ENCODE measurements at regions not wholly inside any gene's neighbourhood (a gene's known extent, or its start where the extent isn't known, plus 50 kb on each side); places are given as distances from the start of the nearest gene placed in this dataset.
A peak's percentile ranks its signal among the peaks of the same experiment; 100 is the strongest.

DNA sequence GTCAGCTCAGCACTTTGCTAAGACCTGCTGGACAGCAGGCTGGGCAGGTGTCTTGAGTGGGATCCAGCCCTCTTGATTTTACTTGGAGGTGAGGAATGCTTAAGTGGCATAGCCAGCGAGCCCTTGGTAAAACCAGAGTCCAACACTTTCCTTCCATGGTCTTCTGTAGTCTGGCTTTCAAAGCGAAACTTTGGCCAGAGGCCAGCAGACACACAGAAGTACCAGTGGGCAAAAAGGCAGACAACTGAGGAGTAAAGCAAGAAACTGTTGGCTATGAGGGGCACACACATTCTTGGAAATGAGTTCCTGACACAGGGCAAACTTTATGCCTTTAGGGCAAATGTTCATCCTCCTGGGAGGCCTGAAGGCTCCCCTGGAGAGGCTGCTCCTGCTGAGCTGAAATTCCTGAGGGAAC is 281.0 kb upstream of the POU3F1 start:
- no peak for DNase-seq

GRCh38 chr1:38326856-38327255 is 280.3 kb upstream of the POU3F1 start:
- DNase-seq, result no peak

- no peak for DNase-seq
Observed at GRCh38 chr1:38326135-38326534, 279.5 kb upstream of the POU3F1 start.

DNA sequence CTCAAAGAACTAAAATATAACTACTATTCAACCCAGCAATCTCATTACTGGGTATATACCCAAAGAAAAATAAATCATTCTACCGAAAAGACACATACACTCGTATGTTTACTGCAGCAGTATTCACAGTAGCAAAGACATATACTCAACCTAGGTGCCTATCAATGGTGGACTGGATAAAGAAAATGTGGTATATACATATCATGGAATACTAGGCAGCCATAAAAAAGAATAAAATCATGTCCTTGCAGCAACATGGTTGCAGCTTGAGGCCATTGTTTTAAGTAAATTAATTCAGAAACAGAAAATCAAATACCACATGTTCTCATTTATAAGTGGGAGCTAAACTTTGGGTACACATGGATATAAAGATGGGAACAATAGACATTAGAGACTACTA is 266.2 kb upstream of the POU3F1 start:
- DNase-seq, result no peak

- DNase-seq, result no peak
Observed at GRCh38 chr1:38310079-38310478, 263.5 kb upstream of the POU3F1 start.

- DNase-seq, result no peak
Observed at GRCh38 chr1:38308780-38309179, 262.2 kb upstream of the POU3F1 start.

GRCh38 chr1:38305666-38306065 is 259.1 kb upstream of the POU3F1 start:
- DNase-seq, result no peak

DNA sequence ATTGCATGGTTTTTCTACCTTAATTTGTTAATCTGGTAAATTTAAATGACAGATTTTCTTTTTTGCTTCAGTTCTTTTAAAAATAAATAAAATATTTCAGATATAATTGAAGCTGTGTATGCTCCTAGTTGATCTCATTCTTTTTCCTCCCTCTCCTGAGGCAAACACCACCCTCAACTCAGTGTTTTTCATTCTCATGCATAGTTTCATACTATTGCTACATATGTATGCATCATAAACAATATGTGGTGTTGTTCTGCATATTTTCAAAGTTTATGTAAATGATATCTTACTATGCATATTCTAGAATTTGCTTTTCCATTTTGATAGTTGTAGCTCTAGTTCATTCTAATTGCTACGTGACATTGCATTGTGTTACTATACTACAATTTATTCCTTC is 257.2 kb upstream of the POU3F1 start:
- DNase-seq, result no peak

DNA sequence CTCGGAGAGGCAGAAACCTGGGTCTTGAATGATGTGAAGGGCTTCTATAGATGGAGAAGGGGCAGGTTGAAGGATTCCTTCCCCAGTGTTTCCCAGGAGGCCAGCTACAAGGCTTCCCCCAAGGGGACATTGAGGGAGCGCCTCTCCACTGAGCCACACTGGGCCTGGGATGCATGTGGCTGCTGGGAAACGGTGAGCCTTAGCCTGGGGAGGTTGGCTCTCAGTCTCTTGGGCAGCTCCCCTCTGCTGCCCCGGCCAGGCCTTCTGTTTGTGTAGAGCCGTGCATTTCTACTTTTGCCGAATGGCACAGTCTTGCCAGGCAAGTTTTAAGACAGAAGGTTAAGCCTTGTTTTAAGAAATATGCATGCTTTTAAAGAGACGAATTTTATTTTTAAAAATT is 254.4 kb upstream of the POU3F1 start:
- DNase-seq, result no peak

DNA sequence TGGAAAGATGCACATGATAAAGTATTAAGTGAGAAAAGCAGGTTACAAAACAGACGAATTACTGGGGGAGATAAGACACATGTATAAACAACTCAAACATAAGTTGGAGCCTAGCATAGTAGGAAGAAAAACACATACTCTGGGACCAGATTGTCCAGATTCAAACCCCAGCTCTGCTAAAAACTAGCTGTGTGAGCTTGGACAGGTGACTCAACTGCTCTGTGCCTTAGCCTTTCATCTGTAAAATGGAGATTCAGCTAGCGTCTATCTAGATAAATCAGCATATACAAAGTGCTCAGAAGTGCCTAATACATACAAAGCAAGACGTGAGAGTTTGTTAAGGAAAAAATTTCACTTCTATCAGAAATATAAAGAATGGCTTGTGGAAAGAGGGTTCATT is 254.0 kb upstream of the POU3F1 start:
- DNase-seq, result no peak

GRCh38 chr1:38297842-38298241 is 251.2 kb upstream of the POU3F1 start:
- no peak for DNase-seq

DNA sequence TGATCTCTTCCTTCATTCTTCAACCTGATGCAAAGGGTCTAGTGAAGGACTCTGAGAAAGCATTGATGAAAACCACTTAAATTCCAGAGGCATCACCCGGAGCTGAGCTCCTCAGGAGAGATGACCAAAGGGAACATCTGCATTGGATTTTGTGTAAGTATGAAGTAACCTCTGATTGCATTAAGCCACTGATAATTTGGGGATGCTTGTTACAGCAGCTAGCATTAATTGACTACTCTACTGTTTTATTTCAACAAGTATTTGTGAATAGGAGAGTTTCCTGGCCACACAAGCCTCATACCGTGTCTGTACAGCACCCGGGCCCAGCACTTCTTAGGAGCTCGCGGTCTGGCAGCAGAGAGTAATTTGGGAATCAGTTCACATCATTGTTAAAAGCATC is 250.7 kb upstream of the POU3F1 start:
- DNase-seq, result no peak

- no peak for DNase-seq
Observed at GRCh38 chr1:38296047-38296446, 249.5 kb upstream of the POU3F1 start.

GRCh38 chr1:38293567-38293966 is 247.0 kb upstream of the POU3F1 start:
- DNase-seq, result peak in 2 of 3 donors; percentile 9 to 13

DNA sequence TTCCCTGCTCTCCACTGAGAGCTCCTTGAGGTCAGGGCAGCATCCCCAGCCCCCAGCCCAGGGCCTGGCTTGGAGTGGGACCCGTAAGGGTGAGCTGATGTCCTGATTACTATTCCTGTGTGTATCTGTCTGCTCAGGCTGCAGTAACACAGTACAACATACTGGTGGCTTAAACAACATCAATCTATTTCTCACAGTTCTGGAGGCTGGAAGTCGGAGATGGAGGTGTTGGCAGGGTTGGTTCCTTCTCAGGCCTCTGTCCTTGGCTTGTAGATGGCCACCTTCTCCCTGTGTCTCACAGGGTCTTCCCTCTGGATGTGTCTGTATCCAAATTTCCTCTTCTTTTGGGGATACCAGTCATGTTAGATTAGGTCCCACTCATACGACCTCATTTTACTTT is 246.4 kb upstream of the POU3F1 start:
- DNase-seq, result no peak

DNA sequence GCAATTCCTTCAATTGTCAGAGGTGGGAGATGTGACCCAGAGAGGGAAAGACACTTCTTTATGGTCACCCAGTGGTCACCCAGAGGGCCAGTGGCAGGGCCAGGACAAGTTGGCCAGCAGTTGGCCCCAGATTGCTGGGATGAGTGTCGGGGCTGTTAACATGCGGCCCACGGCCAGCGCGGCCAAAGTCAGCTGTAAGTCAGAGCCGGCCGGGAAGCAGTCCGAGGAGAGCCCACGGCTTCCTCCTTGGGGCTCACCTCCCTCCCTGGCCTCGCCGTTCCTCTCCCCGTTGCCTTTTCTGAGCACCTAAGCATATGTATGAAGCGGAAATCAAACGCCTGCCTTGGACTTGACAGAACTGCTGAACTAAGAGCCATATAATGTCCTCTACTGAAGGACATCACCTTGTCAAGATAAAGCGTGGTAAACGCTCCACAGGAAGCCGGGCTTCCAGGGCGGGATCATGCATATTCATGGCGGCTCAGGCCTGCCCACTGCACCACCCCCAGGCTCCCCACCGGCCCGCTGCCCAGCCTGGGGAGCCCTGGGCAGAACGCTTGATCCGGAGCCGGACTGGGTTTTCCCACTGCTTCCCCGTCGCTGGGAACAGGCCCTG is 245.4 kb upstream of the POU3F1 start:
- peak in 1 of 3 donors; percentile 27 for DNase-seq

DNA sequence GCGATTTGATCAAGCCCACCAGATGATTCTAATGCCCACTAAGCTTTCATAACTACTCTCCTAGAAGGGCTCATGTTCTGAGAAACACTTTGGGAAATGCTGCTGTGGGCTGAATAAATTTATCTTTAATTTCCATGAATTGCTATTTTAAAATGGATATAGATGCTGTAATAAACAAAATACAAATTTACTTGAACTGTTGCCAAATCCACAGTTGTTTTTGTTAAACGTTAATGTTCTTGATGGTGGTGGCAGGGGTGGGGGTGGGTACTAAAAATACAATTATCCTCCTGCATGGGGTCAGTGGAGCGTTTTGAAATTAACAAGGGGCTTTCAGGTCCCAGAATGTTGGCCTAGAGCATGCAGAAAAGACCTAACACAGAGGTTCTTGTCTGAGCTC is 244.7 kb upstream of the POU3F1 start:
- DNase-seq, result no peak

GRCh38 chr1:38289034-38289433 is 242.4 kb upstream of the POU3F1 start:
- DNase-seq, result no peak

DNA sequence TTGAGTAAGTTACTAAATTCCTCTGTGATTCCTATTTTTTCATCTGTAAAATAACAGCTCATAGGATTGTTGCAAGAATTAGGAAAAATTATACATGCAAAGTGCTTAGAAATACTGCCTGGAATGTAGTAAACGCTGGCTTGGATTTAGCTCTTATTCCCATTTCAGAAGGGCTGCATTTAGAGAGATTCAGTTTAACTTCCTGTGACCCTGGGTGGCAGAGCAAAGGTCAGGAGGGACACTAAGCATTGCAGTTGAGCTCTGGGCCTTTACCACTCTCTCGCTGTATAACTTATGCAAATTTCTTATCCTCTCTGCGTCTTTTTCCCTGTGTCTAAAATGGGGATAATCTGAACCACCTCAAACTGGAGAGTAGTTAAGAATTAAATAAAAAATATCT is 241.0 kb upstream of the POU3F1 start:
- no peak for DNase-seq

DNA sequence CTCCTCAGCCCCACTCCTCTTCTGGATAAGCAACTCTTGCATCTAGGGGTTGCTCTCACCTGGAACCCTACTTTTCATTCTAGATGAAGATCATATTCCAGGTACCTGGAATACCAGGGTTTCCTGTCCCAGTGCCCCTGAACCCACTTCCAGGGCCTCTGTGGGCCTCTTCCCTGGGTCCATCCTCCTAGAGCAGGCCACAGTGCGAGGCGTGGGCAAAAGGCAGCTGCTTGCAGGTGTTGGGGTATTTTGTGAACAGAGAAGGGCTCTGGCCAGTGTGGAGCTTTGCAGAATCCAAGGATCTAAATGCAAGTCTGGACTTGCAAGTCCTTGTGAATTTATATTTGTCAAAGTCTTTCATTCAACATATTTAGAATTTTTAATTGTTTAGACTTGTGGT is 240.4 kb upstream of the POU3F1 start:
- no peak for DNase-seq

DNA sequence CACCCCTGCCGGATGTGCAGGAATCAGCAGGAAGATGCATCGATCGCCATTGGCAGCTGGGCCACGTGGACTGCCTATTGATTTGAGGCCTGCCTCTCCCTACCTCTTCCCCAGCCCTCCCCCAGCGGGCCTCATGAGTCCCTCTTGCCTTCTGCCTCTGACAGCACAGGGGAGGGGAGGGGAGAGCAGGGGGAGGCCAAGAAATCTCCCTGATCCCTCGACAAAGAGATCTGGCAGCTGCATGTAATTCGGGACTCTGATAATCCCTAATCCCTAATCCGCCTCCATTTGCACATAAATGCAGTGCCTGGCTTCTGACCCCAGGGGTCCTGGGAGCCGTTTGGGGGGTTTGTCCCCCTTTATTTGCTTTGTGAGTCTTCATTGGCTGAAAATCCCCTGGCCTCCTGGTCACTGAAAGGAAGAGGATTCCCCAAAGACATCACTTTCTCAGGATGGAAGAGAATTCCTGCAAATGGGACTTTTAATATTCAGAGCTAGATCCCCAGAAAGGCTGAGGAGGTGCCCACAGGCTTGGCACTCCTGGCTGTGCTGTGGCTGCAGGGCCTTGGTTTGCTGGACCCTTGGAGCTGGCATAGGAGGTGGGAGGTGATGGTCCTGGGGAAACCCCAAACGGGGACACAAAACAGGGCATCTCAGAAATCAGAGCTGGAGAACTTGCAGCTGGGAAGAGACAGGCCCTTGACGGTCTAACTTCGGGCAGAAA is 239.4 kb upstream of the POU3F1 start:
- no peak for DNase-seq

DNA sequence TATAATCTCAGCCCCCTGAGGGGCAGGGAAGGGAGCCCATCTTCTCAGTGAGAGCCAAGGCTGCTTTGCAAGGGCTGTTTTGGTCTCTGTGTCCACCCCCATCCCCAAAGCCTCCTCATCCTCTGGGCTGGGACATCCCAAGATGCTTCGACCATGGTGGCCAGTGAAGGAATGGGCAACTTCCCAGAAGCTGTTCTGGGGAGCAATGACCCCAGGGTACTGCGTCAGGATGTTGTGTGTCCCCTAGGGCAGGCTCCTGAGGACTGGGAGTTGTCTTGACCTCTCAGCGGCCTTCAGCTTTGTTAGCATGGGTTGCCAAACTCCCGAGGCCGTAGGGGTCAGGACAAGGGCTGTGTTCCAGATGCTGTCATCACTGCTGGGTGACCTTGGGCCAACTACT is 238.4 kb upstream of the POU3F1 start:
- DNase-seq, result no peak

DNA sequence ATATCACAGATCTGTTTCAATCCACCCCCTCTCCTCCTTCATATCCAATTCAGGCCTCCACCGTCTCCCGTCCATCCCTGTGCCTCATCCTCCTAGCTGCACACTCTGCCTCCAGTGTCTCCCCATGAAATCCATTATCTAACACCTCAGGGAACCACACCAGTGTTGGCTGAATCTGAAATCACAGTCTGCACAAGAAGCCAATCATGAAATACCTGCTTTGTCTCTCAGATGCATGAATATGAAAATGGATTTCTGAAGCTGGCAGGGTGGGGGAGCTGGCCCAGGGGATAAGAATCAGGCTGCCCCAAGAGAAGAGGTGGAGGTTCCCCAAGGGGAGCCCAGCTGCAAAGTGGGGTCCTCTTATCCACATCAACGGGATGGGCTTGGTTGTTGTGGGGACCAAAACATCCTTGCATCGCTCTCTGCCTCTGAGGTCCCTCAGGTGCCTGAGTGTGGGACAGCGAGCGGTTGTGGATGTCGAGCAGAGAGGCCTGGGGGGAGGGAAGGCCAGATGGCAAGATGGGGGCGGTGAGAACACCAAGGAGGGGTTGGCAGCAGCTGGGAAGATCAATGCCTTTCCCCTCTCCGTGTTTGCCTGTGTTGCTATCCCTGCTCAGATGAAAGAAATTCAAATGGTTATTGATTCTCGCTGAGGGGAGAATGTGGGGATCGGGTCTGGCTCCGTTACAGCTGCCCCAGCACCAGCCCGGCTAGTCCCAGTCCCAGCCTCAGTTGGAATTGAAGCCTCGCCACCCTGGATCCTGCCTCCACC is 237.3 kb upstream of the POU3F1 start:
- DNase-seq, result no peak

- DNase-seq, result no peak
Observed at GRCh38 chr1:38279148-38279547, 232.6 kb upstream of the POU3F1 start.

Measured in suppressor macrophage treated with lipopolysaccharide for 1 hour (primary cell).